H1 (cell line): ENCODE measurements at regions not wholly inside any gene's neighbourhood (a gene's known extent, or its start where the extent isn't known, plus 50 kb on each side); places are given as distances from the start of the nearest gene placed in this dataset.

Experiments used
- BCL11A ChIP-seq, 2 experiments: IDR thresholded peaks; one replicate each; pipeline ENCODE4 v1.6.1; 2011; ENCODE audit warnings: low read depth in 2 of 2, low read length in 2 of 2, mild to moderate bottlenecking in 2 of 2
- CHD7 ChIP-seq: fragments of 300-600 bp; sonication (generic); IDR thresholded peaks from 2 replicates; pipeline ENCODE4 v1.7.1; 2012; ENCODE audit warnings: low read length, moderate library complexity, mild to moderate bottlenecking, inconsistent platforms; ENCODE audit not compliant: insufficient replicate concordance
- JUND ChIP-seq: IDR thresholded peaks from 2 replicates; pipeline ENCODE4 v1.6.1; 2011; ENCODE audit warnings: mild to moderate bottlenecking, improper control_type of control experiment, low read length
- MAX ChIP-seq: IDR thresholded peaks from 2 replicates; pipeline ENCODE4 v1.6.1; 2012; ENCODE audit warnings: inconsistent platforms
- POU5F1 ChIP-seq: IDR thresholded peaks from 2 replicates; pipeline ENCODE4 v1.6.1; 2011; ENCODE audit warnings: low read depth, mild to moderate bottlenecking, low read length, moderate library complexity
- RFX5 ChIP-seq: IDR thresholded peaks from 2 replicates; pipeline ENCODE4 v1.6.1; 2011; ENCODE audit warnings: low read depth, low read length, improper control_type of control experiment, borderline replicate concordance
- RNF2 ChIP-seq: fragments of 200-900, 300-1000 bp; sonication (generic); IDR thresholded peaks from 2 replicates; pipeline ENCODE4 v1.7.1; 2016; ENCODE audit warnings: borderline replicate concordance, low read depth, mild to moderate bottlenecking, antibody characterized with exemption, low read length; ENCODE audit not compliant: poor library complexity, severe bottlenecking; ENCODE audit errors: missing control alignments
- SP4 ChIP-seq: IDR thresholded peaks from 2 replicates; pipeline ENCODE4 v1.6.1; 2012; ENCODE audit warnings: low read length, inconsistent platforms

GRCh38 chr2:221293949-221294742 is 278.0 kb downstream of the EPHA4 start (continued):
- TF ChIP-seq CHD7 (no peak), RNF2 (no peak), RFX5 (no peak), MAX (no peak), JUND (no peak), BCL11A (IDR thresholded peaks at IDR 0.05; ENCODE audit: low read depth in 2 of 2, low read length in 2 of 2) (no peak), SP4 (no peak), POU5F1 (no peak)
- TF ChIP-seq, all 59 proteins: peak for 0
